ENCODE measurements at regions not wholly inside any gene's neighbourhood (a gene's known extent, or its start where the extent isn't known, plus 50 kb on each side); places are given as distances from the start of the nearest gene placed in this dataset.

DNA sequence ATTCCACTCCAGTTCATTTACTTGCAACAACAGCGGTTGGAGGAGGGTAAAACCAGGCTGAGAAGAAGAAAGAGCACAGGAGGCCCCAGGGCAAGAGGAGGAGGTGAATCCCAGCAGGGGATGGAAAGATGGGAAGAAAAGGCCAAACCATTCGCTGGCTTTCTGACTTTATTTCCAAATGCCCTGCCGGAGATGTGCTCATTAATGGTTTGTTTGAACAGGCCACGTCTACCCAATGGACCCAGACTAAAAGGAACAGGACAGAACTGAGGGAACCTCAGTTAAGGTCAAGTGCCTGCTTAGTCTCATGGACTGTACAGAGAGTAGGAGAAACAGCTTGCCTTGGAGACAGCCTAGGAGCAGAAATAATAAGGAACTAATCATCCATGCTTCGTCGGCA, 121.6 kb upstream of the NDUFV2 start:
- no peak for ATAC-seq
- H3K27me3 ChIP-seq (ENCODE audit: insufficient read depth, low read length) = no peaks in the 10 kb centered on the region
- H3K79me2 ChIP-seq (ENCODE audit: insufficient read depth, low read length) = no peaks in the 10 kb centered on the region
- H3K27ac ChIP-seq (ENCODE audit: low read depth, low read length) = no peak overlapping the region
- no TSS peak for BruUV-seq (replicated peaks)
- ChIA-PET RAD21 (ENCODE audit: low non-redundant PET in 1 of 2, low total read pairs in 2 of 2, uncharacterized antibody in 2 of 2, unreplicated experiment in 2 of 2) (no interaction called here), POLR2A (no interaction called here), CTCF (interaction anchor here (4.5 kb wide), 1 partner anchor 327 kb away, joined by 38 read pairs; no protein-coding TSS in a partner anchor)
- no peak overlapping the region for H3K4me3 ChIP-seq (replicated peaks in 1 of 2; ENCODE audit: low read depth in 1 of 2, low read length in 2 of 2)
- no peak for DNase-seq (ENCODE audit: low read depth, low spot score)
- no peak overlapping the region for H2AFZ ChIP-seq (ENCODE audit: low read depth, low read length, poor library complexity, severe bottlenecking)
- no peaks in the 10 kb centered on the region for H3K36me3 ChIP-seq (ENCODE audit: control insufficient read depth in 1 of 2, insufficient read depth in 2 of 2, low read length in 2 of 2)
- no peak overlapping the region for H3K4me2 ChIP-seq (ENCODE audit: low read length)
- no peak for TF ChIP-seq RAD21 (IDR thresholded peaks at IDR 0.05; ENCODE audit: low read depth)
- no peak for TF ChIP-seq SRF (IDR thresholded peaks at IDR 0.05; ENCODE audit: low read depth)
- no peak for TF ChIP-seq POLR2AphosphoS5 (IDR thresholded peaks at IDR 0.05; ENCODE audit: low read depth, low read length)
- no peak for TF ChIP-seq YY1 (IDR thresholded peaks at IDR 0.05; ENCODE audit: extremely low read depth, insufficient replicate concordance, low read depth, low read length)
- TF ChIP-seq FOSL1 (IDR thresholded peaks at IDR 0.05; ENCODE audit: low read depth) = no peak
- TF ChIP-seq, protein P1, sequence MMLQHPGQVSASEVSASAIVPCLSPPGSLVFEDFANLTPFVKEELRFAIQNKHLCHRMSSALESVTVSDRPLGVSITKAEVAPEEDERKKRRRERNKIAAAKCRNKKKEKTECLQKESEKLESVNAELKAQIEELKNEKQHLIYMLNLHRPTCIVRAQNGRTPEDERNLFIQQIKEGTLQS (IDR thresholded peaks at IDR 0.05) = no peak
- no peak for TF ChIP-seq TCF7L2 (IDR thresholded peaks at IDR 0.05; ENCODE audit: borderline replicate concordance, extremely low read depth, insufficient read depth, insufficient read length)
- TF ChIP-seq ELF1 (IDR thresholded peaks at IDR 0.05; ENCODE audit: borderline replicate concordance, low read depth) = no peak
- no peak for TF ChIP-seq POLR2A (IDR thresholded peaks at IDR 0.05; ENCODE audit: borderline replicate concordance, extremely low read depth, insufficient read depth, insufficient read length)
- TF ChIP-seq ZFX (IDR thresholded peaks at IDR 0.05) = no peak
- TF ChIP-seq, protein P2, sequence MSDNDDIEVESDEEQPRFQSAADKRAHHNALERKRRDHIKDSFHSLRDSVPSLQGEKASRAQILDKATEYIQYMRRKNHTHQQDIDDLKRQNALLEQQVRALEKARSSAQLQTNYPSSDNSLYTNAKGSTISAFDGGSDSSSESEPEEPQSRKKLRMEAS (IDR thresholded peaks at IDR 0.05) = no peak
- no peak for TF ChIP-seq JUND (IDR thresholded peaks at IDR 0.05)
- TF ChIP-seq CEBPB (IDR thresholded peaks at IDR 0.05; ENCODE audit: low read depth) = no peak
- TF ChIP-seq SP1 (IDR thresholded peaks at IDR 0.05; ENCODE audit: low read depth) = no peak
- TF ChIP-seq EZH2 (IDR thresholded peaks at IDR 0.05) = no peak
- no peak for TF ChIP-seq EGR1 (IDR thresholded peaks at IDR 0.05; ENCODE audit: low read depth)
- TF ChIP-seq, protein P3, sequence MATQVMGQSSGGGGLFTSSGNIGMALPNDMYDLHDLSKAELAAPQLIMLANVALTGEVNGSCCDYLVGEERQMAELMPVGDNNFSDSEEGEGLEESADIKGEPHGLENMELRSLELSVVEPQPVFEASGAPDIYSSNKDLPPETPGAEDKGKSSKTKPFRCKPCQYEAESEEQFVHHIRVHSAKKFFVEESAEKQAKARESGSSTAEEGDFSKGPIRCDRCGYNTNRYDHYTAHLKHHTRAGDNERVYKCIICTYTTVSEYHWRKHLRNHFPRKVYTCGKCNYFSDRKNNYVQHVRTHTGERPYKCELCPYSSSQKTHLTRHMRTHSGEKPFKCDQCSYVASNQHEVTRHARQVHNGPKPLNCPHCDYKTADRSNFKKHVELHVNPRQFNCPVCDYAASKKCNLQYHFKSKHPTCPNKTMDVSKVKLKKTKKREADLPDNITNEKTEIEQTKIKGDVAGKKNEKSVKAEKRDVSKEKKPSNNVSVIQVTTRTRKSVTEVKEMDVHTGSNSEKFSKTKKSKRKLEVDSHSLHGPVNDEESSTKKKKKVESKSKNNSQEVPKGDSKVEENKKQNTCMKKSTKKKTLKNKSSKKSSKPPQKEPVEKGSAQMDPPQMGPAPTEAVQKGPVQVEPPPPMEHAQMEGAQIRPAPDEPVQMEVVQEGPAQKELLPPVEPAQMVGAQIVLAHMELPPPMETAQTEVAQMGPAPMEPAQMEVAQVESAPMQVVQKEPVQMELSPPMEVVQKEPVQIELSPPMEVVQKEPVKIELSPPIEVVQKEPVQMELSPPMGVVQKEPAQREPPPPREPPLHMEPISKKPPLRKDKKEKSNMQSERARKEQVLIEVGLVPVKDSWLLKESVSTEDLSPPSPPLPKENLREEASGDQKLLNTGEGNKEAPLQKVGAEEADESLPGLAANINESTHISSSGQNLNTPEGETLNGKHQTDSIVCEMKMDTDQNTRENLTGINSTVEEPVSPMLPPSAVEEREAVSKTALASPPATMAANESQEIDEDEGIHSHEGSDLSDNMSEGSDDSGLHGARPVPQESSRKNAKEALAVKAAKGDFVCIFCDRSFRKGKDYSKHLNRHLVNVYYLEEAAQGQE (IDR thresholded peaks at IDR 0.05; ENCODE audit: low read depth) = no peak
- no peaks in the 10 kb centered on the region for H4K20me1 ChIP-seq (ENCODE audit: insufficient read depth)
- H3K9me2 ChIP-seq (ENCODE audit: insufficient read depth) = no peaks in the 10 kb centered on the region
- no peaks in the 10 kb centered on the region for H3K9me3 ChIP-seq (ENCODE audit: control insufficient read depth in 1 of 2, insufficient read depth in 1 of 2, low read depth in 1 of 2, low read length in 2 of 2)
- peaks cover 0 to 7% of the 10 kb centered on the region in 2 experiments; a peak in 1 of 4 replicates for H3K4me1 ChIP-seq (ENCODE audit: control insufficient read depth in 1 of 2, insufficient read depth in 2 of 2, low read length in 2 of 2)
- intact Hi-C loops (cut with micrococcal nuclease) = loop anchor here (5.0 to 10.0 kb wide), 3 partner anchors 164 to 506 kb away; no protein-coding TSS in a partner anchor
- H3K9ac ChIP-seq (ENCODE audit: low read length) = no peak overlapping the region

All from HCT116 (cell line).